NCI-H460 (cell line): ENCODE measurements at regions not wholly inside any gene's neighbourhood (a gene's known extent, or its start where the extent isn't known, plus 50 kb on each side); places are given as distances from the start of the nearest gene placed in this dataset.

Experiments used
- DNase-seq: peaks from one replicate; pipeline ENCODE4 v3.0.0-alpha.2; 2016; ENCODE audit warnings: low read depth; ENCODE audit errors: extremely low read depth

- no peak for DNase-seq
Measured at GRCh38 chr18:11283479-11284161, 134.3 kb upstream of the PIEZO2 start.

GRCh38 chr18:11279461-11279860, 130.1 kb upstream of the PIEZO2 start:
- no peak for DNase-seq

GRCh38 chr18:11276678-11277077, 127.3 kb upstream of the PIEZO2 start:
- DNase-seq, result no peak

GRCh38 chr18:11274144-11274794, 124.9 kb upstream of the PIEZO2 start:
- no peak for DNase-seq

GRCh38 chr18:11272516-11272915, 123.1 kb upstream of the PIEZO2 start:
- no peak for DNase-seq

GRCh38 chr18:11271954-11272353, 122.6 kb upstream of the PIEZO2 start:
- DNase-seq, result no peak

GRCh38 chr18:11269257-11269656, 119.9 kb upstream of the PIEZO2 start:
- no peak for DNase-seq

- no peak for DNase-seq
Measured at GRCh38 chr18:11268741-11269233, 119.4 kb upstream of the PIEZO2 start.

- DNase-seq, result no peak
Measured at GRCh38 chr18:11268153-11268552, 118.8 kb upstream of the PIEZO2 start.

GRCh38 chr18:11266781-11267480, 117.6 kb upstream of the PIEZO2 start:
- no peak for DNase-seq

- no peak for DNase-seq
Measured at GRCh38 chr18:11261486-11261885, 112.1 kb upstream of the PIEZO2 start.

- DNase-seq, result no peak
Measured at GRCh38 chr18:11260961-11261461, 111.6 kb upstream of the PIEZO2 start.

- DNase-seq, result no peak
Measured at GRCh38 chr18:11259469-11260150, 110.2 kb upstream of the PIEZO2 start.

GRCh38 chr18:11258039-11258610, 108.8 kb upstream of the PIEZO2 start:
- no peak for DNase-seq

GRCh38 chr18:11256251-11256650, 106.9 kb upstream of the PIEZO2 start:
- no peak for DNase-seq

- DNase-seq, result no peak
Measured at GRCh38 chr18:11251891-11252270, 102.5 kb upstream of the PIEZO2 start.

GRCh38 chr18:11251229-11251890, 102.0 kb upstream of the PIEZO2 start:
- no peak for DNase-seq

GRCh38 chr18:11249391-11249790, 100.0 kb upstream of the PIEZO2 start:
- DNase-seq, result no peak

GRCh38 chr18:11247381-11247970, 98.1 kb upstream of the PIEZO2 start:
- no peak for DNase-seq
